Astrocyte of the cerebellum (primary cell): ENCODE measurements at regions not wholly inside any gene's neighbourhood (a gene's known extent, or its start where the extent isn't known, plus 50 kb on each side); places are given as distances from the start of the nearest gene placed in this dataset.

ENCODE experiments used
- DNase-seq: peaks from one replicate; pipeline ENCODE4 v3.0.0-alpha.2; 2011; ENCODE audit warnings: low read depth
- H3K4me3 ChIP-seq: 2 replicates; pipeline ENCODE4 v1.5.1; 2011; ENCODE audit warnings: mild to moderate bottlenecking, low read depth, low read length, moderate library complexity
- CTCF ChIP-seq: IDR thresholded peaks from 2 replicates; pipeline ENCODE4 v1.5.1; 2012; ENCODE audit warnings: low read length, low read depth, moderate library complexity, mild to moderate bottlenecking; ENCODE audit errors: missing control alignments
- in situ Hi-C: cut with HindIII; loops from 2 replicates; pipeline ENCODE4 v1.10.0; 2017; ENCODE audit warnings: low sequenced_read_pairs

- in situ Hi-C loops = no loop called here
- no peak for TF ChIP-seq CTCF
- H3K4me3 ChIP-seq = no peak overlapping the region
- DNase-seq = no peak
These were observed 146.7 kb upstream of the VEGFC start for GRCh38 chr4:176939445-176939844.

DNA sequence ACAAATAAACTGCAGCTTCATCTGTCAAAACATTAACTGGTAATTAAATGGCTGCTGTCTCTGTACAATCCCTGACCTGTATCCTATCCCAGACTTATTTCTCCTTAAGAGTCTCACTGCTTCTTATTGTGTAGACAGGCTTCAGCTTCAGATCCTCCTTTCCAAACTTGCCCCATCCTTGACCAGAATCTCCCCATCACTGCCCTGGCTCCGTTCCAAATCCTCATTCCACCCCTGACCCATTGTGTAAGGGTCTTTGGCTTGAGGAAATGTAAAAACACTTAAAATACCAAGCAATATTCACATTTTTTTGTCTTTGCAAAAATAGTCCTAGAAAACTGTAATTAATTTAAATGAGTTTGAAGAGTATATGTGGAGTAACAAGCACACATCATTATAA is 152.6 kb upstream of the VEGFC start:
- DNase-seq = no peak
- no peak overlapping the region for H3K4me3 ChIP-seq
- TF ChIP-seq CTCF = no peak
- in situ Hi-C loops = no loop called here

DNA sequence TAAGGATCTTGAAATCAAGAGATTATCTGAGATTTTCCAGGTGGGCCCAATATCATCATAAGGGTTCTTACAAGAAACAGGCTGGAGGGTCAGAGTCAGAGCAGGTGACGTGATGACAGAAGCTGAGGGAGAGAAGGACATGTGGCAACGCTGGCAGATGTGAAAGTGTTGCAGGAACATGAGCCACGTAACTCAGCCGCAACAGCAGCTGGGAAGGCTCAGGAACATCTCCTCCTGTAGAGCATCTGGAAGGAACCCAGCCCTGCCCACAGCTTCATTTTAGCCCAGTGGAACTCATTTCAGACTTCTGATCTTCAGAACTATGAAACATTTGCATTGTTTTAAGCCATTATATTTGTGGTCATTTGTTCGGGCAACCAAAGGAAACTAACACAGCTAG is 156.3 kb upstream of the VEGFC start:
- no peak overlapping the region for H3K4me3 ChIP-seq
- in situ Hi-C loops = no loop called here
- DNase-seq = peak; percentile 12
- TF ChIP-seq CTCF = no peak

GRCh38 chr4:176953021-176953420 is 160.3 kb upstream of the VEGFC start:
- in situ Hi-C loops = no loop called here
- H3K4me3 ChIP-seq = no peak overlapping the region
- no peak for DNase-seq
- no peak for TF ChIP-seq CTCF

DNA sequence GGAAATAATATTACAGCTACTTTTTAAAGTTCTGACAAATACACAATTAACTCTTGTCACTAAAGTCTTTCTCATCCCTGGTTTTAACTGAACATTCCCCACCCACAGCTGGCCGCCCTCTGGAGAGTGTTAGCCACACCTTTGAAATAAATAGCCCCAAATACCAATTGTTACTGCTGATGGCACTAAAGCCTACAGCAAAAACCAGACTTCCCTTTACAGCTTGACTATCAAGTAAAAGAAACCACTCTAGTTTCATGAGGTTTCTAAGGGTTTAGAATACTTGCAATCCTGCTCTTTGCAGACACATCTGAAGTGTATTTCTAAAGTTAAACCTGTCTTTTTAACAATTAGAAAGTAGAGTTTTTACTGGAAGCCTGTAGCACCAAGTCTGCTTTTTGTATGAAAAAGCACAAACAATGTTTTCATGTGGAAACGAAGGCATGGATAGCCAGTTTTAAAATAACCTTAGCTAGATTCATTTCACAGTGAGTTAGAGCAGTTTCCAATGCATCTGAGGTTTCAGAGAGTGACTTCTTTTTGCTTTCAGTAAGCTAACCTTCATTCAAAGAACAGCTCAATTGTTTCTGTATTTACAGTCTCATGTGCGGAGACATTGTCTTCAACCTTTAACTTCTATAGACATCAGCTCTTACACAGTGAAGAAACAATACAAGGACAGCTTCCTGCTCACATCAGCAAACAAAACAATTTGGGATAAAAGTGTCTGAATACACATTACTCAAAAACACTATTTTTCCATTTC is 164.8 kb upstream of the VEGFC start:
- DNase-seq = no peak
- in situ Hi-C loops = no loop called here
- no peak for TF ChIP-seq CTCF
- no peak overlapping the region for H3K4me3 ChIP-seq

DNA sequence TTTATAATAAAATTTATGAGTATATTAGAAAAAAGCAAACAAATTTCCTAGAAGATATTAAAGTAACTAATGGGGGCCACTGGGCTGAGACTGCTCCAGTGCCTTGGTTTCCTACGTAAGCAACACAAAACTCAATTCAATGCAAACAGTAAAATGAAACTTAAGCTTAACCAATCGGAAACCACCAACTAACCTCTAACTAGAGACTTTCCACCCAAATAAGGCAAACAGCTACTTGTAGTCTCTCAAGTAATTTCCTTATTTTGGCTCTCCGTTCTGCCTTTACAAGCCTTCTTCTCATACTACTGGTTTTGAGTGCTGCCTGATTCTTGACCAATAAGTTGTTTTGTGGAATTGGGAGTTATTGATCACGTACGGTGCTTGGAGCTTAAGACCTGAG is 167.3 kb upstream of the VEGFC start:
- TF ChIP-seq CTCF = no peak
- no peak overlapping the region for H3K4me3 ChIP-seq
- in situ Hi-C loops = no loop called here
- DNase-seq = no peak
